ENCODE measurements at regions not wholly inside any gene's neighbourhood (a gene's known extent, or its start where the extent isn't known, plus 50 kb on each side); places are given as distances from the start of the nearest gene placed in this dataset.
"Not testable (repeated sequence)": the region's sequence is repeated elsewhere in the genome, so short reads cannot be mapped to it uniquely, and the experiment has no call there.

DNA sequence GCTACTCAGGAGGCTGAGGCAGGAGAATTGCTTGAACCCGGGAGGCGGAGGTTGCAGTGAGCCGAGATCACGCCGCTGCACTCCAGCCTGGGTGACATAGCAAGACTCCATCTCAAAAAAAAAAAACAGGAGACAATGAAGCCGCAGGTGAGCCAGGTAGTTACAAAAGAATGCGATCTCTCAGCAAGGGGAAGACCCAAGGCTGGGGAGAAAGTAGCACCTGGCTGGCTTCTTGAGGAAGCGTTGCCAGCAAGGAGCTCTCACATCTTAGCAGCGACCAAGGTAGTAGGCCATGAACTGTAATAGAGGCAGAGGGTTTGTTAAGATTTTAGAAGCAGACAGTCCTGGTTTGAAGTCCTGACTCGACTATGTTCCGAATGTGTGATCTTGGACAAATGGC, 175.0 kb downstream of the AIPL1 start:
- DNase-seq (ENCODE audit: low read depth): no peak
- in situ Hi-C loops (cut with HindIII; ENCODE audit: low sequenced_read_pairs): no loop called here
- TF ChIP-seq, protein P1, sequence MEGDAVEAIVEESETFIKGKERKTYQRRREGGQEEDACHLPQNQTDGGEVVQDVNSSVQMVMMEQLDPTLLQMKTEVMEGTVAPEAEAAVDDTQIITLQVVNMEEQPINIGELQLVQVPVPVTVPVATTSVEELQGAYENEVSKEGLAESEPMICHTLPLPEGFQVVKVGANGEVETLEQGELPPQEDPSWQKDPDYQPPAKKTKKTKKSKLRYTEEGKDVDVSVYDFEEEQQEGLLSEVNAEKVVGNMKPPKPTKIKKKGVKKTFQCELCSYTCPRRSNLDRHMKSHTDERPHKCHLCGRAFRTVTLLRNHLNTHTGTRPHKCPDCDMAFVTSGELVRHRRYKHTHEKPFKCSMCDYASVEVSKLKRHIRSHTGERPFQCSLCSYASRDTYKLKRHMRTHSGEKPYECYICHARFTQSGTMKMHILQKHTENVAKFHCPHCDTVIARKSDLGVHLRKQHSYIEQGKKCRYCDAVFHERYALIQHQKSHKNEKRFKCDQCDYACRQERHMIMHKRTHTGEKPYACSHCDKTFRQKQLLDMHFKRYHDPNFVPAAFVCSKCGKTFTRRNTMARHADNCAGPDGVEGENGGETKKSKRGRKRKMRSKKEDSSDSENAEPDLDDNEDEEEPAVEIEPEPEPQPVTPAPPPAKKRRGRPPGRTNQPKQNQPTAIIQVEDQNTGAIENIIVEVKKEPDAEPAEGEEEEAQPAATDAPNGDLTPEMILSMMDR (IDR thresholded peaks at IDR 0.05; ENCODE audit: low read depth, low read length, missing control alignments): no peak
- no peak overlapping the region for H3K4me3 ChIP-seq (ENCODE audit: low read depth, low read length)

GRCh38 chr17:6257336-6257735, 177.6 kb downstream of the AIPL1 start:
- in situ Hi-C loops (cut with HindIII; ENCODE audit: low sequenced_read_pairs): no loop called here
- H3K4me3 ChIP-seq (ENCODE audit: low read depth, low read length): no peak overlapping the region
- TF ChIP-seq, protein P1 (IDR thresholded peaks at IDR 0.05; ENCODE audit: low read depth, low read length, missing control alignments): no peak
- peak; percentile 57 for DNase-seq (ENCODE audit: low read depth)

- TF ChIP-seq, protein P1 (IDR thresholded peaks at IDR 0.05; ENCODE audit: low read depth, low read length, missing control alignments): no peak
- H3K4me3 ChIP-seq (ENCODE audit: low read depth, low read length): no peak overlapping the region
- in situ Hi-C loops (cut with HindIII; ENCODE audit: low sequenced_read_pairs): no loop called here
- no peak for DNase-seq (ENCODE audit: low read depth)
Measured at GRCh38 chr17:6255322-6255721, 179.6 kb downstream of the AIPL1 start.

DNA sequence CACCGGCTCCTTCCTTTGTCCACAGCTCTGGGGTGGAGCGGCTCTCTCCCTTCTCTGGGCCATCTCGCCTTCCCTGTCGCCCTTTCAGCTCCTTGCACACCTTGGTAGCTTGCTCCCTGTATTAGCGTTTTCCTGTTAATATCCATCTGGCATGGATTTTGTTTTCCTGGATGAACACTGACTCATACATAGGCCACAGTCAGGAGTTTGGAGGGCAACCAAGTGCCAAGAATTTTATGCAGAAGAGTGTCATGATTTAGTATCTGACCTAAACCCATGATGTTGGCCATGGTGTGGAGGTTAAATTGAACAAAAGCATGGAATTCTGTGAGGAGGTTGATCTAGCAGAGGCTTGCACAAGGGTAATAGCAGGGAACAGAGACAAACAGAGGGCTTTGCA, 180.9 kb downstream of the AIPL1 start:
- in situ Hi-C loops (cut with HindIII; ENCODE audit: low sequenced_read_pairs): no loop called here
- TF ChIP-seq, protein P1 (IDR thresholded peaks at IDR 0.05; ENCODE audit: low read depth, low read length, missing control alignments): no peak
- DNase-seq (ENCODE audit: low read depth): peak; percentile 28

DNA sequence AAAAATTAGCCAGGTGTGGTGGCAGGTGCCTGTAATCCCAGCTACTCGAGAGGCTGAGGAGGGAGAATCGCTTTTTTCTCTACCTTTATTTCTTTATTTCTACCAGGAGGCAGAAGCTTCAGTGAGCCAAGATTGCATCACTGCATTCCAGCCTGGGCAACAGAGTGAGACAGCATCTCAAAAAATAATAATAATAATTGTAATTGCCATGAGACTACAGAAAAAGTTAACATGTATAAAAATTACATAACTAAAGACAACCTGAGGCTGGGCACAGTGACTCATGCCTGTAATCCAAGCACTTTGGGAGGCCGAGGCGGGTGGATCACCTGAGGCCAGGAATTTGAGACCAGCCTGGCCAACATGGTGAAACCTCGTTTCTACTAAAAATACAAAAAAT, 181.5 kb downstream of the WSCD1 start:
- in situ Hi-C loops (cut with HindIII; ENCODE audit: low sequenced_read_pairs); H3K4me3 ChIP-seq (ENCODE audit: low read depth, low read length); DNase-seq (ENCODE audit: low read depth): not testable (repeated sequence)

More for the DNA sequence above, 180.9 kb downstream of the AIPL1 start:
- no peak overlapping the region for H3K4me3 ChIP-seq (ENCODE audit: low read depth, low read length)

DNA sequence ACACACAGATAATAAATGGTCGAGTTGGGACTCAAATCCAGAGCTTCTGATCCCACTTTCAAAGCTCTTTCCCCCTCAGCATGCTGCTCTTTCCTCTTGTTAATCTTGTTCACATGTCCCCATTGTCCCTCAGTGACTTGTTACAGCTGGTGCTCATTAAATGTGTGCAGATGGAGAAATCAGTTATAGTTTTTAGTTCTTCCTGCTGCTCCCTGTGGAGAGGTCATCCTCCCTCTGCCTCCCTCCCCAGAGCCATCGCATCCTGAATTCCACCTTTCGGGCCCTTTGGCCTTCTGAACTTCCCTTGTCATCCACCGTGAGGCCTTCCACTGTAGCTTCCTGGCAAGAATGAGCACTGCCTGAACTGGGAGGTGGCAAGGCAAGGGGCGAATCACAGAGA, 179.6 kb downstream of the WSCD1 start:
- in situ Hi-C loops (cut with HindIII; ENCODE audit: low sequenced_read_pairs): no loop called here
- DNase-seq (ENCODE audit: low read depth): no peak
- TF ChIP-seq, protein P1 (IDR thresholded peaks at IDR 0.05; ENCODE audit: low read depth, low read length, missing control alignments): no peak
- no peak overlapping the region for H3K4me3 ChIP-seq (ENCODE audit: low read depth, low read length)

- DNase-seq (ENCODE audit: low read depth): no peak
- no peak overlapping the region for H3K4me3 ChIP-seq (ENCODE audit: low read depth, low read length)
- TF ChIP-seq, protein P1 (IDR thresholded peaks at IDR 0.05; ENCODE audit: low read depth, low read length, missing control alignments): no peak
- in situ Hi-C loops (cut with HindIII; ENCODE audit: low sequenced_read_pairs): no loop called here
Measured at GRCh38 chr17:6248061-6248460, 177.9 kb downstream of the WSCD1 start.
